Astrocyte (in vitro differentiated cells and primary cell): ENCODE measurements at regions not wholly inside any gene's neighbourhood (a gene's known extent, or its start where the extent isn't known, plus 50 kb on each side); places are given as distances from the start of the nearest gene placed in this dataset.

ENCODE experiments used
- CTCF ChIP-seq: IDR thresholded peaks from 2 replicates; pipeline ENCODE4 v1.5.1; 2011; ENCODE audit warnings: low read depth, mild to moderate bottlenecking, inconsistent platforms, low read length, moderate library complexity; ENCODE audit not compliant: insufficient read depth
- EZH2 ChIP-seq: IDR thresholded peaks from 2 replicates; pipeline ENCODE4 v1.6.1; 2012; ENCODE audit warnings: mild to moderate bottlenecking, low read length, inconsistent platforms; ENCODE audit not compliant: insufficient read depth

- TF ChIP-seq CTCF (no peak), EZH2 (no peak)
These were observed 146.4 kb downstream of the PCTP start for GRCh38 chr17:55897301-55897700.
